ENCODE measurements at regions not wholly inside any gene's neighbourhood (a gene's known extent, or its start where the extent isn't known, plus 50 kb on each side); places are given as distances from the start of the nearest gene placed in this dataset.

DNA sequence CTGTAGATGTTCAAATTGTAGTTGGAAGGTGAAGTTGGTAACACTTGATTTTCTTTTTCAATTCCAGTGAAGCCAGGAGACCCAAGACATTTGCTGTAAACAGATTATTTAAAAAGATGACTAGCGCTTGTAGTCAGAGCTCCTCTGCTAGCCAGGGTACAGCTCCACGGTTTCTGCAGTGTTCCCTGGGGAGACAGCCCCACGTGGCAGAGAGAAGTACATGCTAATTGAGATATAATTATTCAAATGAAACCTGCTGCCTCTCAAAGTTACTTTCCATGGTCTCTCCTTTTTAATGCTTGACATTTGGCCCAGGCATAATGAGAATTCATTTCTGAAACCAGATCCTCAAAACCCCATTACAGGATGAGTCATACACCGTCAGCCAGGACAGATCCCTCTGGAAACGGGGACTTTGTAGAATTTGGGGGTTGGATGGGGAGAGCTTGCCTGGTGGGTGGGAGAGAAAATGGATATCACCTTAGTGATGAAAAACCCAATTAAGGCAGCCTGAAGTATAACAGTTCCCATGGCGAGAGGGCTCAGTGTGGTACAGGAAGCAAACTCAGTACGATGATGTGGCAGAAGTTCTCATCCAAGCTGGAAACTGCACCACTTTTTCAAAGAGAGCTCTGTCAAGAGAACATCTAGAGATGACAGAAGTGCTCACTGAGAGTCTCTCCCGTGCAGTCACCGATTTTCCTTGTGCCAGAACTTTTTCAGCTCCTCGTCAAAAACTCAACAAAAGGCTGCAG lies 637.7 kb upstream of the TMEM132C start:
- TF ChIP-seq, protein P1, sequence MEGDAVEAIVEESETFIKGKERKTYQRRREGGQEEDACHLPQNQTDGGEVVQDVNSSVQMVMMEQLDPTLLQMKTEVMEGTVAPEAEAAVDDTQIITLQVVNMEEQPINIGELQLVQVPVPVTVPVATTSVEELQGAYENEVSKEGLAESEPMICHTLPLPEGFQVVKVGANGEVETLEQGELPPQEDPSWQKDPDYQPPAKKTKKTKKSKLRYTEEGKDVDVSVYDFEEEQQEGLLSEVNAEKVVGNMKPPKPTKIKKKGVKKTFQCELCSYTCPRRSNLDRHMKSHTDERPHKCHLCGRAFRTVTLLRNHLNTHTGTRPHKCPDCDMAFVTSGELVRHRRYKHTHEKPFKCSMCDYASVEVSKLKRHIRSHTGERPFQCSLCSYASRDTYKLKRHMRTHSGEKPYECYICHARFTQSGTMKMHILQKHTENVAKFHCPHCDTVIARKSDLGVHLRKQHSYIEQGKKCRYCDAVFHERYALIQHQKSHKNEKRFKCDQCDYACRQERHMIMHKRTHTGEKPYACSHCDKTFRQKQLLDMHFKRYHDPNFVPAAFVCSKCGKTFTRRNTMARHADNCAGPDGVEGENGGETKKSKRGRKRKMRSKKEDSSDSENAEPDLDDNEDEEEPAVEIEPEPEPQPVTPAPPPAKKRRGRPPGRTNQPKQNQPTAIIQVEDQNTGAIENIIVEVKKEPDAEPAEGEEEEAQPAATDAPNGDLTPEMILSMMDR (IDR thresholded peaks at IDR 0.05; ENCODE audit: insufficient read depth, low read depth, low read length), result no peak
- no peak for DNase-seq (ENCODE audit: low read depth)
- no peak overlapping the region for H3K4me3 ChIP-seq (ENCODE audit: low read depth, low read length)

GRCh38 chr12:127632461-127632860 lies 634.5 kb upstream of the TMEM132C start:
- H3K4me3 ChIP-seq (ENCODE audit: low read depth, low read length), result no peak overlapping the region
- TF ChIP-seq, protein P1 (IDR thresholded peaks at IDR 0.05; ENCODE audit: insufficient read depth, low read depth, low read length), result no peak
- no peak for DNase-seq (ENCODE audit: low read depth)

GRCh38 chr12:127635838-127636237 lies 631.1 kb upstream of the TMEM132C start:
- TF ChIP-seq, protein P1 (IDR thresholded peaks at IDR 0.05; ENCODE audit: insufficient read depth, low read depth, low read length), result no peak
- DNase-seq (ENCODE audit: low read depth), result no peak
- no peak overlapping the region for H3K4me3 ChIP-seq (ENCODE audit: low read depth, low read length)

DNA sequence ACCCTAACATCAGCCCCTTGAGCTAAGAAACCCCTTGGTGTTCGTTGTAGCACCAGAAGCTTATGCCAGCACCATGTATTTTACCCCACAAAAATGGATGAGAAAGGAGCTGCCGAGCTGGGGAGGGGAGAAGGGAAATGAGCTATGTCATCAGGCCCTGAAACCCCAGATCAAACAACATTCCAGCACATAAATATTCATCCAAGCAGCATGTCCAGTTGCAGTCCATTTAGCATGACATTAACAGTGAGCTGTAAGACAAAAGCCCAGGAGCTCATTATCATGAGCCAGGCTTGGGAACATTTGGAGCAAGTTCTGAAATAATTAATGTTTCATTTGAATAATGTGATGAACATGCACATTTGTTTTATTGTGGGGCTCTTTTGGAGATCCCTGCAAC lies 630.1 kb upstream of the TMEM132C start:
- no peak overlapping the region for H3K4me3 ChIP-seq (ENCODE audit: low read depth, low read length)
- TF ChIP-seq, protein P1 (IDR thresholded peaks at IDR 0.05; ENCODE audit: insufficient read depth, low read depth, low read length), result no peak
- DNase-seq (ENCODE audit: low read depth), result no peak

GRCh38 chr12:127640181-127640886 lies 626.6 kb upstream of the TMEM132C start:
- no peak for DNase-seq (ENCODE audit: low read depth)
- TF ChIP-seq, protein P1 (IDR thresholded peaks at IDR 0.05; ENCODE audit: insufficient read depth, low read depth, low read length), result no peak
- H3K4me3 ChIP-seq (ENCODE audit: low read depth, low read length), result no peak overlapping the region

GRCh38 chr12:127642208-127642607 lies 624.8 kb upstream of the TMEM132C start:
- TF ChIP-seq, protein P1 (IDR thresholded peaks at IDR 0.05; ENCODE audit: insufficient read depth, low read depth, low read length), result no peak
- no peak for DNase-seq (ENCODE audit: low read depth)
- no peak overlapping the region for H3K4me3 ChIP-seq (ENCODE audit: low read depth, low read length)
